HCT116 (cell line): ENCODE measurements at regions not wholly inside any gene's neighbourhood (a gene's known extent, or its start where the extent isn't known, plus 50 kb on each side); places are given as distances from the start of the nearest gene placed in this dataset.

Experiments used
- ATAC-seq: fragments of 200-7000 bp; cut with Tn5 transposase; 2 replicates; pipeline ENCODE4 v1.9.1; 2020; ENCODE audit warnings: mild to moderate bottlenecking, moderate library complexity
- BruUV-seq: library from RNA; stranded (reverse); fragments of 400-500 nt; replicated peaks from 2 replicates; lab custom pipeline; 2021; lab: Mats Ljungman, UMichigan
- CTCF ChIA-PET: fragments of 300-600 bp; sonication (Branson Sonifier 250); formaldehyde crosslinking; loops from one replicate; lab custom pipeline; 2021; ENCODE audit warnings: antibody characterized with exemption; lab: Charles Lee
- POLR2A ChIA-PET: fragments of 300-600, 350-600 bp; sonication (Branson Sonifier 250); formaldehyde crosslinking; loops from one replicate; lab custom pipeline; 2021; ENCODE audit warnings: antibody characterized with exemption; lab: Charles Lee
- RAD21 ChIA-PET, 2 experiments: fragments of 300-600 bp; sonication (Branson Sonifier 250); formaldehyde crosslinking; loops; one replicate each; lab custom pipeline; 2023; ENCODE audit warnings: low total read pairs in 2 of 2; ENCODE audit not compliant: uncharacterized antibody in 2 of 2, unreplicated experiment in 2 of 2, low non-redundant PET in 1 of 2; lab: Charles Lee
- DNase-seq: peaks from one replicate; pipeline ENCODE4 v3.0.0-alpha.2; 2010; ENCODE audit warnings: low read depth, low spot score
- H2AFZ ChIP-seq: fragments of 200-600 bp; shearing (Covaris generic), sonication (generic); 2 replicates; pipeline ENCODE4 v1.6.1; 2017; ENCODE audit warnings: low read depth, mixed run types, mixed read lengths, antibody characterized with exemption, low read length; ENCODE audit not compliant: poor library complexity, severe bottlenecking
- H3K27ac ChIP-seq: 2 replicates; pipeline ENCODE4 v1.5.1; 2012; ENCODE audit warnings: low read depth, low read length
- H3K27me3 ChIP-seq: fragments of 200-600 bp; sonication (generic); 2 replicates; pipeline ENCODE4 v1.6.1; 2016; ENCODE audit warnings: mixed run types, low read length, mixed read lengths; ENCODE audit not compliant: insufficient read depth
- H3K36me3 ChIP-seq, 2 experiments: fragments of 200-500 bp in 1 of 2; fragments of 200-600 bp in 1 of 2; sonication (Bioruptor generic) in 1 of 2; sonication (generic) in 1 of 2; 2 replicates each; pipeline versions ENCODE4 v1.5.1 to v1.6.1; 2014 to 2016; ENCODE audit warnings: low read length in 2 of 2, inconsistent platforms in 1 of 2, mixed read lengths in 1 of 2, mixed run types in 1 of 2; ENCODE audit not compliant: insufficient read depth in 2 of 2, control insufficient read depth in 1 of 2
- H3K4me1 ChIP-seq, 2 experiments: fragments of 200-600 bp in 1 of 2; sonication (generic) in 1 of 2; 2 replicates each; pipeline versions ENCODE4 v1.5.1 to v1.6.1; 2012 to 2017; ENCODE audit warnings: low read length in 2 of 2, inconsistent platforms in 1 of 2, mild to moderate bottlenecking in 1 of 2, mixed read lengths in 1 of 2, mixed run types in 1 of 2, moderate library complexity in 1 of 2; ENCODE audit not compliant: insufficient read depth in 2 of 2, control insufficient read depth in 1 of 2
- H3K4me2 ChIP-seq: fragments of 200-600 bp; sonication (generic); 2 replicates; pipeline ENCODE4 v1.6.1; 2017; ENCODE audit warnings: mixed run types, low read length, mixed read lengths
- H3K4me3 ChIP-seq, 2 experiments: fragments of 200-600 bp in 1 of 2; sonication (generic) in 1 of 2; replicated peaks in 1 of 2; 2 replicates each; pipeline ENCODE4 v1.5.1; 2011 to 2016; ENCODE audit warnings: low read length in 2 of 2, control low read depth in 1 of 2, low read depth in 1 of 2, mild to moderate bottlenecking in 1 of 2, mixed read lengths in 1 of 2, mixed run types in 1 of 2
- H3K79me2 ChIP-seq: fragments of 200-600 bp; sonication (generic); 2 replicates; pipeline ENCODE4 v1.6.1; 2017; ENCODE audit warnings: mild to moderate bottlenecking, mixed run types, low read length, moderate library complexity, mixed read lengths; ENCODE audit not compliant: insufficient read depth
- H3K9ac ChIP-seq: fragments of 200-600 bp; sonication (generic); 2 replicates; pipeline ENCODE4 v1.6.1; 2016; ENCODE audit warnings: low read length, mixed read lengths
- H3K9me2 ChIP-seq: fragments of 200-600 bp; sonication (generic), shearing (Covaris generic); 2 replicates; pipeline ENCODE4 v1.6.1; 2017; ENCODE audit warnings: mixed run types, mild to moderate bottlenecking, moderate library complexity; ENCODE audit not compliant: insufficient read depth
- H3K9me3 ChIP-seq, 2 experiments: fragments of 200-500 bp in 1 of 2; fragments of 200-600 bp in 1 of 2; sonication (Bioruptor generic) in 1 of 2; sonication (generic) in 1 of 2; 2 replicates each; pipeline ENCODE4 v1.6.1; 2014 to 2017; ENCODE audit warnings: low read length in 2 of 2, mixed read lengths in 2 of 2, inconsistent platforms in 1 of 2, low read depth in 1 of 2, mild to moderate bottlenecking in 1 of 2, mixed run types in 1 of 2, moderate library complexity in 1 of 2; ENCODE audit not compliant: control insufficient read depth in 1 of 2, insufficient read depth in 1 of 2
- H4K20me1 ChIP-seq: fragments of 200-600 bp; sonication (generic), shearing (Covaris generic); 2 replicates; pipeline ENCODE4 v1.6.1; 2017; ENCODE audit warnings: mixed run types, mild to moderate bottlenecking, moderate library complexity; ENCODE audit not compliant: insufficient read depth
- CBX3 ChIP-seq: IDR thresholded peaks from 2 replicates; pipeline ENCODE4 v1.6.1; 2012; ENCODE audit warnings: low read depth
- CEBPB ChIP-seq: IDR thresholded peaks from 2 replicates; pipeline ENCODE4 v1.6.1; 2012; ENCODE audit warnings: low read depth
- EGR1 ChIP-seq: IDR thresholded peaks from 2 replicates; pipeline ENCODE4 v1.6.1; 2012; ENCODE audit warnings: low read depth
- ELF1 ChIP-seq: IDR thresholded peaks from 2 replicates; pipeline ENCODE4 v1.6.1; 2012; ENCODE audit warnings: low read depth, borderline replicate concordance
- FOSL1 ChIP-seq: IDR thresholded peaks from 2 replicates; pipeline ENCODE4 v1.6.1; 2012; ENCODE audit warnings: low read depth
- JUND ChIP-seq: IDR thresholded peaks from 2 replicates; pipeline ENCODE4 v1.6.1; 2012
- POLR2AphosphoS5 ChIP-seq: IDR thresholded peaks from 2 replicates; pipeline ENCODE4 v1.6.1; 2011; ENCODE audit warnings: mild to moderate bottlenecking, low read depth, low read length, moderate library complexity
- SP1 ChIP-seq: IDR thresholded peaks from 2 replicates; pipeline ENCODE4 v1.6.1; 2012; ENCODE audit warnings: low read depth
- TCF7L2 ChIP-seq: IDR thresholded peaks from 2 replicates; pipeline ENCODE4 v1.7.0; 2011; ENCODE audit warnings: borderline replicate concordance, inconsistent platforms; ENCODE audit not compliant: insufficient read depth, insufficient read length; ENCODE audit errors: extremely low read depth
- ZNF274 ChIP-seq: fragments of 200-500 bp; sonication (Bioruptor generic); IDR thresholded peaks from 2 replicates; pipeline ENCODE4 v1.6.1; 2014; ENCODE audit warnings: mild to moderate bottlenecking, low read depth, low read length, inconsistent platforms
- intact Hi-C: fragments of 100-400 bp; cut with micrococcal nuclease; formaldehyde crosslinking; loops from 2 replicates; pipeline ENCODE4 v1.10.0; 2022
- TF ChIP-seq, protein P1 (sequence below), 3 experiments: fragments of 200-600 bp in 1 of 3; sonication (generic) in 1 of 3; IDR thresholded peaks in 2 of 3; conservative IDR thresholded peaks in 1 of 3; 2 replicates each; pipeline ENCODE4 v1.5.1; 2012 to 2017; ENCODE audit warnings: low read depth in 2 of 3, low read length in 2 of 3, antibody characterized with exemption in 1 of 3, borderline replicate concordance in 1 of 3, control low read depth in 1 of 3, mild to moderate bottlenecking in 1 of 3, mixed read lengths in 1 of 3, mixed run types in 1 of 3, moderate library complexity in 1 of 3; ENCODE audit not compliant: insufficient read depth in 1 of 3
- TF ChIP-seq, protein P2 (sequence below): IDR thresholded peaks from 2 replicates; pipeline ENCODE4 v1.6.1; 2012; ENCODE audit warnings: low read depth

- TF ChIP-seq, protein P1, sequence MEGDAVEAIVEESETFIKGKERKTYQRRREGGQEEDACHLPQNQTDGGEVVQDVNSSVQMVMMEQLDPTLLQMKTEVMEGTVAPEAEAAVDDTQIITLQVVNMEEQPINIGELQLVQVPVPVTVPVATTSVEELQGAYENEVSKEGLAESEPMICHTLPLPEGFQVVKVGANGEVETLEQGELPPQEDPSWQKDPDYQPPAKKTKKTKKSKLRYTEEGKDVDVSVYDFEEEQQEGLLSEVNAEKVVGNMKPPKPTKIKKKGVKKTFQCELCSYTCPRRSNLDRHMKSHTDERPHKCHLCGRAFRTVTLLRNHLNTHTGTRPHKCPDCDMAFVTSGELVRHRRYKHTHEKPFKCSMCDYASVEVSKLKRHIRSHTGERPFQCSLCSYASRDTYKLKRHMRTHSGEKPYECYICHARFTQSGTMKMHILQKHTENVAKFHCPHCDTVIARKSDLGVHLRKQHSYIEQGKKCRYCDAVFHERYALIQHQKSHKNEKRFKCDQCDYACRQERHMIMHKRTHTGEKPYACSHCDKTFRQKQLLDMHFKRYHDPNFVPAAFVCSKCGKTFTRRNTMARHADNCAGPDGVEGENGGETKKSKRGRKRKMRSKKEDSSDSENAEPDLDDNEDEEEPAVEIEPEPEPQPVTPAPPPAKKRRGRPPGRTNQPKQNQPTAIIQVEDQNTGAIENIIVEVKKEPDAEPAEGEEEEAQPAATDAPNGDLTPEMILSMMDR (IDR thresholded peaks at IDR 0.05 in 2 of 3, conservative IDR thresholded peaks at IDR 0.05 in 1 of 3; ENCODE audit: borderline replicate concordance in 1 of 3, insufficient read depth in 1 of 3, low read depth in 2 of 3, low read length in 2 of 3): no peak
- TF ChIP-seq FOSL1 (no peak), SP1 (no peak), ZNF274 (no peak), POLR2AphosphoS5 (no peak), CBX3 (no peak)
- H3K9me2 ChIP-seq: no peaks in the 10 kb centered on the region
- CTCF ChIA-PET: no interaction called here
- DNase-seq (no peak), ATAC-seq (no peak)
- RAD21 ChIA-PET: no interaction called here
- H3K27me3 ChIP-seq: no peaks in the 10 kb centered on the region
- POLR2A ChIA-PET: no interaction called here
- H2AFZ ChIP-seq: no peak overlapping the region
- peaks cover 0 to 3% of the 10 kb centered on the region in 2 experiments; a peak in 2 of 4 replicates for H3K4me1 ChIP-seq
- no peak overlapping the region for H3K4me2 ChIP-seq
- H3K27ac ChIP-seq: no peak overlapping the region
- H3K4me3 ChIP-seq: no peak overlapping the region
- no peaks in the 10 kb centered on the region for H3K36me3 ChIP-seq
- no peaks in the 10 kb centered on the region for H4K20me1 ChIP-seq
- no peaks in the 10 kb centered on the region for H3K9me3 ChIP-seq
- no peaks in the 10 kb centered on the region for H3K79me2 ChIP-seq
- intact Hi-C loops: no loop called here
- no peak overlapping the region for H3K9ac ChIP-seq
- BruUV-seq: no TSS peak
These were observed 95.9 kb upstream of the PRR23E start for GRCh38 chr3:127097072-127097405.

DNA sequence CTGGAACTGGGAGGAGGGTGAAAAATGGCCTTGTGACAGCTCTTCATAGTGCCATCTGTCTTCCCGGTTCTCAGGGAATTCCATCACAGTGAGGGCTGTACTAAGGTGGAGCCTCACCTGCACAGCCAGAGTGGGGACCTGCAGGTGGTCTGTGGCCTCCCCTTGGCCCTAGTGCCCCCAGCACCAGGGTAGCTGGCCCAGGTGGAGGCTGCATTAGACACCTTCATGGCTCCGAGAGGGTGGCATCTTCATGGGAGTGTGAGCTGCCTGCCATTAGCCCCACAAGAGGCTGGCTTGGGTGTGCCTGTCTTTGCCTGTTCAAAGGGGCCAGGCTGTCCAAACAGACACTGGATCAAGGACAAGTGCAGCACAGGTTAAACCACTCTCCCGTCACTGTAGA lies 95.5 kb upstream of the PRR23E start:
- H2AFZ ChIP-seq: no peak overlapping the region

More for the DNA sequence above, 95.5 kb upstream of the PRR23E start:
- H3K9me3 ChIP-seq: no peaks in the 10 kb centered on the region
- no peak overlapping the region for H3K9ac ChIP-seq
- no peak overlapping the region for H3K27ac ChIP-seq
- no peaks in the 10 kb centered on the region for H3K9me2 ChIP-seq
- no peaks in the 10 kb centered on the region for H4K20me1 ChIP-seq
- POLR2A ChIA-PET: no interaction called here
- H3K36me3 ChIP-seq: no peaks in the 10 kb centered on the region
- H3K27me3 ChIP-seq: no peaks in the 10 kb centered on the region
- RAD21 ChIA-PET: no interaction called here
- H3K4me1 ChIP-seq: peaks cover 0 to 3% of the 10 kb centered on the region in 2 experiments; a peak in 2 of 4 replicates
- TF ChIP-seq TCF7L2 (no peak), SP1 (no peak), POLR2AphosphoS5 (no peak), EGR1 (no peak), FOSL1 (no peak), ELF1 (no peak), CEBPB (no peak), JUND (no peak)
- TF ChIP-seq, protein P2, sequence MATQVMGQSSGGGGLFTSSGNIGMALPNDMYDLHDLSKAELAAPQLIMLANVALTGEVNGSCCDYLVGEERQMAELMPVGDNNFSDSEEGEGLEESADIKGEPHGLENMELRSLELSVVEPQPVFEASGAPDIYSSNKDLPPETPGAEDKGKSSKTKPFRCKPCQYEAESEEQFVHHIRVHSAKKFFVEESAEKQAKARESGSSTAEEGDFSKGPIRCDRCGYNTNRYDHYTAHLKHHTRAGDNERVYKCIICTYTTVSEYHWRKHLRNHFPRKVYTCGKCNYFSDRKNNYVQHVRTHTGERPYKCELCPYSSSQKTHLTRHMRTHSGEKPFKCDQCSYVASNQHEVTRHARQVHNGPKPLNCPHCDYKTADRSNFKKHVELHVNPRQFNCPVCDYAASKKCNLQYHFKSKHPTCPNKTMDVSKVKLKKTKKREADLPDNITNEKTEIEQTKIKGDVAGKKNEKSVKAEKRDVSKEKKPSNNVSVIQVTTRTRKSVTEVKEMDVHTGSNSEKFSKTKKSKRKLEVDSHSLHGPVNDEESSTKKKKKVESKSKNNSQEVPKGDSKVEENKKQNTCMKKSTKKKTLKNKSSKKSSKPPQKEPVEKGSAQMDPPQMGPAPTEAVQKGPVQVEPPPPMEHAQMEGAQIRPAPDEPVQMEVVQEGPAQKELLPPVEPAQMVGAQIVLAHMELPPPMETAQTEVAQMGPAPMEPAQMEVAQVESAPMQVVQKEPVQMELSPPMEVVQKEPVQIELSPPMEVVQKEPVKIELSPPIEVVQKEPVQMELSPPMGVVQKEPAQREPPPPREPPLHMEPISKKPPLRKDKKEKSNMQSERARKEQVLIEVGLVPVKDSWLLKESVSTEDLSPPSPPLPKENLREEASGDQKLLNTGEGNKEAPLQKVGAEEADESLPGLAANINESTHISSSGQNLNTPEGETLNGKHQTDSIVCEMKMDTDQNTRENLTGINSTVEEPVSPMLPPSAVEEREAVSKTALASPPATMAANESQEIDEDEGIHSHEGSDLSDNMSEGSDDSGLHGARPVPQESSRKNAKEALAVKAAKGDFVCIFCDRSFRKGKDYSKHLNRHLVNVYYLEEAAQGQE: no peak
- TF ChIP-seq, all 23 proteins: peak for 0
- intact Hi-C loops: no loop called here
- no TSS peak for BruUV-seq
- Histone ChIP-seq H3K4me2 (no peak overlapping the region), H3K79me2 (no peaks in the 10 kb centered on the region), H3K4me3 (no peak overlapping the region)
- CTCF ChIA-PET: no interaction called here
- no peak for DNase-seq
- ATAC-seq: no peak
